Upper lobe of left lung (tissue), 6 donors: ENCODE measurements at regions not wholly inside any gene's neighbourhood (a gene's known extent, or its start where the extent isn't known, plus 50 kb on each side); places are given as distances from the start of the nearest gene placed in this dataset.

ENCODE experiments used
- ATAC-seq, 2 donors: fragments of 200-7000 bp; cut with Tn5 transposase; one replicate each; pipeline ENCODE4 v1.9.1; 2022; ENCODE audit warnings: mild to moderate bottlenecking in 2 of 2, moderate library complexity in 2 of 2; ENCODE audit not compliant: low FRiP score in 2 of 2
- DNase-seq, 2 donors: peaks; one replicate each; pipeline ENCODE4 v3.0.0-alpha.2; 2019 to 2020
- H3K27ac ChIP-seq, 4 donors: fragments of 200-600 bp; sonication (generic); one replicate each; pipeline ENCODE4 v1.5.1; 2016 to 2019
- H3K27me3 ChIP-seq, 4 donors: fragments of 200-600 bp; sonication (generic); one replicate each; pipeline ENCODE4 v1.5.1; 2017 to 2019
- H3K36me3 ChIP-seq, 4 donors: fragments of 200-600 bp; sonication (generic); one replicate each; pipeline ENCODE4 v1.5.1; 2016 to 2019
- H3K4me1 ChIP-seq, 4 donors: fragments of 200-600 bp; sonication (generic); one replicate each; pipeline ENCODE4 v1.5.1; 2018 to 2019
- H3K4me3 ChIP-seq, 4 donors: fragments of 200-600 bp; sonication (generic); one replicate each; pipeline ENCODE4 v1.5.1; 2017 to 2019; ENCODE audit warnings: mild to moderate bottlenecking in 2 of 4, moderate library complexity in 1 of 4
- H3K9me3 ChIP-seq, 4 donors: fragments of 200-600 bp; sonication (generic); one replicate each; pipeline ENCODE4 v1.5.1; 2018 to 2019
- CTCF ChIP-seq, 6 experiments: fragments of 450-650 bp in 4 of 6; fragments of 200-600 bp in 2 of 6; sonication (generic) in 2 of 6; IDR thresholded peaks; one replicate each; pipeline ENCODE4 v1.5.1; 2016 to 2019; ENCODE audit warnings: antibody characterized with exemption in 6 of 6
- EP300 ChIP-seq, 4 donors: sonication (generic); formaldehyde crosslinking; IDR thresholded peaks; one replicate each; pipeline ENCODE4 v1.5.1; 2017; ENCODE audit warnings: antibody characterized with exemption in 4 of 4, control low read depth in 2 of 4
- POLR2A ChIP-seq, 4 donors: fragments of 450-650 bp; IDR thresholded peaks; one replicate each; pipeline ENCODE4 v1.5.1; 2016 to 2017; ENCODE audit warnings: antibody characterized with exemption in 4 of 4, mild to moderate bottlenecking in 2 of 4
- POLR2AphosphoS5 ChIP-seq, 2 donors: sonication (generic); formaldehyde crosslinking; IDR thresholded peaks; one replicate each; pipeline ENCODE4 v1.5.1; 2017; ENCODE audit warnings: antibody characterized with exemption in 2 of 2
- WGBS, 2 donors: methylation state at CpG; one replicate each; pipeline ENCODE4 v1.1.5; 2017 to 2018; 5-methylcytosine and 5-hydroxymethylcytosine counted together
- donor health status: DM: no; HTN: no; CAD: no; lungs with moderate emphysema.
- donor health status: DM: no; HTN: yes; CAD: no; lungs with severe emphysema.

- peaks cover 0 to 2% (median 0%) of the 10 kb centered on the region in 4 donors for H3K4me1 ChIP-seq
- 81 to 88% methylated on average over 6 to 10 of the region's 10 CpGs for WGBS, 2 donors
- no peak for DNase-seq
- TF ChIP-seq CTCF (IDR thresholded peaks at IDR 0.05) (no peak), POLR2A (IDR thresholded peaks at IDR 0.05) (no peak), EP300 (IDR thresholded peaks at IDR 0.05) (no peak), POLR2AphosphoS5 (IDR thresholded peaks at IDR 0.05) (no peak)
- no peaks in the 10 kb centered on the region for H3K27me3 ChIP-seq
- no peaks in the 10 kb centered on the region for H3K36me3 ChIP-seq
- no peak overlapping the region for H3K27ac ChIP-seq
- no peak overlapping the region for H3K4me3 ChIP-seq
- H3K9me3 ChIP-seq: no peaks in the 10 kb centered on the region
- no peak for ATAC-seq
These were observed 107.0 kb downstream of the VEGFA start for GRCh38 chr6:43877036-43877435.

- Histone ChIP-seq H3K36me3 (no peaks in the 10 kb centered on the region), H3K9me3 (no peaks in the 10 kb centered on the region), H3K4me3 (no peak overlapping the region), H3K27me3 (no peaks in the 10 kb centered on the region), H3K4me1 (peaks cover 0 to 5% (median 0%) of the 10 kb centered on the region in 4 donors), H3K27ac (no peak overlapping the region)
- DNase-seq: no peak
- no peak for ATAC-seq
- no peak for TF ChIP-seq POLR2AphosphoS5 (IDR thresholded peaks at IDR 0.05)
- TF ChIP-seq POLR2A (IDR thresholded peaks at IDR 0.05): no peak
- TF ChIP-seq EP300 (IDR thresholded peaks at IDR 0.05): no peak
- 78 to 88% methylated on average over 4 of the region's 4 CpGs for WGBS, 2 donors
These were observed 106.6 kb downstream of the VEGFA start for GRCh38 chr6:43876602-43877001.

GRCh38 chr6:43875849-43876572 is 106.0 kb downstream of the VEGFA start:
- ATAC-seq: no peak
- peaks cover 0 to 11% (median 0%) of the 10 kb centered on the region in 4 donors for H3K4me1 ChIP-seq

GRCh38 chr6:43874814-43875590 is 105.0 kb downstream of the VEGFA start:
- Histone ChIP-seq H3K27me3 (no peaks in the 10 kb centered on the region), H3K4me3 (no peak overlapping the region), H3K4me1 (peaks cover 0 to 13% (median 0%) of the 10 kb centered on the region in 4 donors), H3K36me3 (no peaks in the 10 kb centered on the region), H3K27ac (no peak overlapping the region), H3K9me3 (no peaks in the 10 kb centered on the region)
- DNase-seq (no peak), ATAC-seq (no peak)
- TF ChIP-seq POLR2AphosphoS5 (IDR thresholded peaks at IDR 0.05) (no peak), EP300 (IDR thresholded peaks at IDR 0.05) (no peak), POLR2A (IDR thresholded peaks at IDR 0.05) (no peak), CTCF (IDR thresholded peaks at IDR 0.05) (no peak)
- 82 to 94% methylated on average over 2 to 4 of the region's 4 CpGs for WGBS, 2 donors

More at GRCh38 chr6:43875849-43876572, 106.0 kb downstream of the VEGFA start:
- no peaks in the 10 kb centered on the region for H3K36me3 ChIP-seq
- H3K4me3 ChIP-seq: no peak overlapping the region
- H3K9me3 ChIP-seq: no peaks in the 10 kb centered on the region
- no peak for DNase-seq
- no peaks in the 10 kb centered on the region for H3K27me3 ChIP-seq
- TF ChIP-seq POLR2A (IDR thresholded peaks at IDR 0.05): no peak
- no peak for TF ChIP-seq POLR2AphosphoS5 (IDR thresholded peaks at IDR 0.05)
- no peak for TF ChIP-seq CTCF (IDR thresholded peaks at IDR 0.05)
- no peak for TF ChIP-seq EP300 (IDR thresholded peaks at IDR 0.05)
- no peak overlapping the region for H3K27ac ChIP-seq
- 74 to 77% methylated on average over 7 to 14 of the region's 14 CpGs for WGBS, 2 donors
